ENCODE measurements at regions not wholly inside any gene's neighbourhood (a gene's known extent, or its start where the extent isn't known, plus 50 kb on each side); places are given as distances from the start of the nearest gene placed in this dataset.

- Mint-ChIP-seq H3K9me3 (no peaks in the 10 kb centered on the region), H3K27me3 (no peaks in the 10 kb centered on the region), H3K36me3 (ENCODE audit: low read depth) (no peaks in the 10 kb centered on the region), H3K4me1 (ENCODE audit: low read depth) (peaks cover 8% of the 10 kb centered on the region), H3K4me3 (no peak overlapping the region), H3K27ac (no peak overlapping the region)
- DNase-seq = no peak
Observed at GRCh38 chr14:98304574-98304973, 967.4 kb downstream of the BCL11B start.

GRCh38 chr14:98309591-98309990 lies 962.4 kb downstream of the BCL11B start:
- Mint-ChIP-seq H3K27ac (no peak overlapping the region), H3K9me3 (peaks cover 6% of the 10 kb centered on the region), H3K27me3 (no peaks in the 10 kb centered on the region), H3K36me3 (ENCODE audit: low read depth) (no peaks in the 10 kb centered on the region), H3K4me3 (no peak overlapping the region), H3K4me1 (ENCODE audit: low read depth) (peaks cover 8% of the 10 kb centered on the region)
- no peak for DNase-seq

GRCh38 chr14:98312006-98312405 lies 960.0 kb downstream of the BCL11B start:
- H3K4me1 Mint-ChIP-seq (ENCODE audit: low read depth) = peaks cover 6% of the 10 kb centered on the region
- H3K27me3 Mint-ChIP-seq = no peaks in the 10 kb centered on the region
- no peak overlapping the region for H3K4me3 Mint-ChIP-seq
- no peak for DNase-seq
- no peaks in the 10 kb centered on the region for H3K36me3 Mint-ChIP-seq (ENCODE audit: low read depth)
- peaks cover 6% of the 10 kb centered on the region for H3K9me3 Mint-ChIP-seq
- no peak overlapping the region for H3K27ac Mint-ChIP-seq

- H3K27ac Mint-ChIP-seq = no peak overlapping the region
Observed at GRCh38 chr14:98321841-98322240, 950.2 kb downstream of the BCL11B start.

GRCh38 chr14:98323836-98324235 lies 948.2 kb downstream of the BCL11B start:
- no peaks in the 10 kb centered on the region for H3K36me3 Mint-ChIP-seq (ENCODE audit: low read depth)
- peaks cover 24% of the 10 kb centered on the region for H3K4me1 Mint-ChIP-seq (ENCODE audit: low read depth)
- no peak overlapping the region for H3K27ac Mint-ChIP-seq
- no peak overlapping the region for H3K4me3 Mint-ChIP-seq
- peaks cover 20% of the 10 kb centered on the region for H3K9me3 Mint-ChIP-seq
- no peak for DNase-seq
- no peaks in the 10 kb centered on the region for H3K27me3 Mint-ChIP-seq

More at GRCh38 chr14:98321841-98322240, 950.2 kb downstream of the BCL11B start:
- Mint-ChIP-seq H3K4me1 (ENCODE audit: low read depth) (peaks cover 24% of the 10 kb centered on the region), H3K27me3 (no peaks in the 10 kb centered on the region), H3K9me3 (peaks cover 21% of the 10 kb centered on the region), H3K4me3 (no peak overlapping the region), H3K36me3 (ENCODE audit: low read depth) (no peaks in the 10 kb centered on the region)
- no peak for DNase-seq

GRCh38 chr14:98325761-98326160 lies 946.2 kb downstream of the BCL11B start:
- Mint-ChIP-seq H3K27ac (no peak overlapping the region), H3K36me3 (ENCODE audit: low read depth) (no peaks in the 10 kb centered on the region), H3K4me3 (no peak overlapping the region), H3K9me3 (peaks cover 11% of the 10 kb centered on the region), H3K4me1 (ENCODE audit: low read depth) (peaks cover 24% of the 10 kb centered on the region), H3K27me3 (no peaks in the 10 kb centered on the region)
- no peak for DNase-seq

GRCh38 chr14:98328496-98328895 lies 943.5 kb downstream of the BCL11B start:
- Mint-ChIP-seq H3K27me3 (no peaks in the 10 kb centered on the region), H3K27ac (no peak overlapping the region), H3K9me3 (peaks cover 18% of the 10 kb centered on the region)

GRCh38 chr14:98334186-98334585 lies 937.8 kb downstream of the BCL11B start:
- H3K9me3 Mint-ChIP-seq = peaks cover 9% of the 10 kb centered on the region
- no peak overlapping the region for H3K4me3 Mint-ChIP-seq
- peaks cover 3% of the 10 kb centered on the region for H3K4me1 Mint-ChIP-seq (ENCODE audit: low read depth)
- no peak overlapping the region for H3K27ac Mint-ChIP-seq
- H3K36me3 Mint-ChIP-seq (ENCODE audit: low read depth) = no peaks in the 10 kb centered on the region
- no peaks in the 10 kb centered on the region for H3K27me3 Mint-ChIP-seq
- DNase-seq = no peak

More at GRCh38 chr14:98328496-98328895, 943.5 kb downstream of the BCL11B start:
- H3K4me1 Mint-ChIP-seq (ENCODE audit: low read depth) = peaks cover 7% of the 10 kb centered on the region
- H3K4me3 Mint-ChIP-seq = no peak overlapping the region
- DNase-seq = no peak
- no peaks in the 10 kb centered on the region for H3K36me3 Mint-ChIP-seq (ENCODE audit: low read depth)

- Mint-ChIP-seq H3K9me3 (no peaks in the 10 kb centered on the region), H3K27me3 (no peaks in the 10 kb centered on the region), H3K4me1 (ENCODE audit: low read depth) (peaks cover 16% of the 10 kb centered on the region), H3K4me3 (no peak overlapping the region), H3K27ac (no peak overlapping the region), H3K36me3 (ENCODE audit: low read depth) (no peaks in the 10 kb centered on the region)
- DNase-seq = no peak
Observed at GRCh38 chr14:98341211-98341610, 930.8 kb downstream of the BCL11B start.

GRCh38 chr14:98345161-98345560 lies 926.8 kb downstream of the BCL11B start:
- no peak for DNase-seq
- peaks cover 35% of the 10 kb centered on the region for H3K4me1 Mint-ChIP-seq (ENCODE audit: low read depth)

GRCh38 chr14:98347686-98348085 lies 924.3 kb downstream of the BCL11B start:
- H3K4me3 Mint-ChIP-seq = no peak overlapping the region
- H3K27me3 Mint-ChIP-seq = no peaks in the 10 kb centered on the region
- H3K27ac Mint-ChIP-seq = no peak overlapping the region
- DNase-seq = no peak
- no peaks in the 10 kb centered on the region for H3K36me3 Mint-ChIP-seq (ENCODE audit: low read depth)
- no peaks in the 10 kb centered on the region for H3K9me3 Mint-ChIP-seq
- peaks cover 39% of the 10 kb centered on the region for H3K4me1 Mint-ChIP-seq (ENCODE audit: low read depth)

More at GRCh38 chr14:98345161-98345560, 926.8 kb downstream of the BCL11B start:
- Mint-ChIP-seq H3K4me3 (no peak overlapping the region), H3K9me3 (no peaks in the 10 kb centered on the region), H3K36me3 (ENCODE audit: low read depth) (no peaks in the 10 kb centered on the region), H3K27ac (no peak overlapping the region), H3K27me3 (no peaks in the 10 kb centered on the region)

GRCh38 chr14:98348505-98348904 lies 923.5 kb downstream of the BCL11B start:
- no peak for DNase-seq
- Mint-ChIP-seq H3K9me3 (no peaks in the 10 kb centered on the region), H3K4me1 (ENCODE audit: low read depth) (peaks cover 39% of the 10 kb centered on the region), H3K4me3 (no peak overlapping the region), H3K27ac (no peak overlapping the region), H3K36me3 (ENCODE audit: low read depth) (no peaks in the 10 kb centered on the region), H3K27me3 (no peaks in the 10 kb centered on the region)

- H3K36me3 Mint-ChIP-seq (ENCODE audit: low read depth) = no peaks in the 10 kb centered on the region
- no peaks in the 10 kb centered on the region for H3K9me3 Mint-ChIP-seq
- DNase-seq = no peak
- no peaks in the 10 kb centered on the region for H3K27me3 Mint-ChIP-seq
- no peak overlapping the region for H3K4me3 Mint-ChIP-seq
- H3K4me1 Mint-ChIP-seq (ENCODE audit: low read depth) = peaks cover 34% of the 10 kb centered on the region
- no peak overlapping the region for H3K27ac Mint-ChIP-seq
Observed at GRCh38 chr14:98350213-98350612, 921.8 kb downstream of the BCL11B start.

GRCh38 chr14:98364961-98365360 lies 907.0 kb downstream of the BCL11B start:
- H3K27me3 Mint-ChIP-seq = no peaks in the 10 kb centered on the region
- DNase-seq = no peak
- no peak overlapping the region for H3K4me3 Mint-ChIP-seq
- no peak overlapping the region for H3K27ac Mint-ChIP-seq
- H3K9me3 Mint-ChIP-seq = no peaks in the 10 kb centered on the region
- peaks cover 18% of the 10 kb centered on the region for H3K4me1 Mint-ChIP-seq (ENCODE audit: low read depth)
- H3K36me3 Mint-ChIP-seq (ENCODE audit: low read depth) = no peaks in the 10 kb centered on the region

- no peak for DNase-seq
- H3K4me1 Mint-ChIP-seq (ENCODE audit: low read depth) = peaks cover 18% of the 10 kb centered on the region
- no peaks in the 10 kb centered on the region for H3K27me3 Mint-ChIP-seq
- H3K36me3 Mint-ChIP-seq (ENCODE audit: low read depth) = no peaks in the 10 kb centered on the region
- no peaks in the 10 kb centered on the region for H3K9me3 Mint-ChIP-seq
- no peak overlapping the region for H3K27ac Mint-ChIP-seq
- no peak overlapping the region for H3K4me3 Mint-ChIP-seq
Observed at GRCh38 chr14:98366429-98366828, 905.6 kb downstream of the BCL11B start.

GRCh38 chr14:98368221-98368620 lies 903.8 kb downstream of the BCL11B start:
- Mint-ChIP-seq H3K27ac (no peak overlapping the region), H3K4me1 (ENCODE audit: low read depth) (peaks cover 18% of the 10 kb centered on the region), H3K9me3 (no peaks in the 10 kb centered on the region), H3K36me3 (ENCODE audit: low read depth) (no peaks in the 10 kb centered on the region), H3K27me3 (no peaks in the 10 kb centered on the region), H3K4me3 (no peak overlapping the region)
- no peak for DNase-seq
